ENCODE measurements at regions not wholly inside any gene's neighbourhood (a gene's known extent, or its start where the extent isn't known, plus 50 kb on each side); places are given as distances from the start of the nearest gene placed in this dataset.

GRCh38 chr9:108674766-108675530, 180.8 kb downstream of the ACTL7B start:
- DNase-seq: no peak

GRCh38 chr9:108673386-108673785, 182.4 kb downstream of the ACTL7B start:
- no peak for DNase-seq

- no peak for DNase-seq
These were observed 183.2 kb downstream of the ACTL7B start for GRCh38 chr9:108672475-108673190.

- no peak for DNase-seq
These were observed 184.0 kb downstream of the ACTL7B start for GRCh38 chr9:108671794-108672193.

- DNase-seq: no peak
These were observed 184.6 kb downstream of the ACTL7B start for GRCh38 chr9:108671176-108671575.

- DNase-seq: no peak
These were observed 186.8 kb downstream of the ACTL7B start for GRCh38 chr9:108668938-108669335.

- no peak for DNase-seq
These were observed 187.4 kb downstream of the ACTL7B start for GRCh38 chr9:108668191-108668937.

GRCh38 chr9:108666240-108666784, 189.5 kb downstream of the ACTL7B start:
- no peak for DNase-seq

GRCh38 chr9:108665521-108666239, 190.1 kb downstream of the ACTL7B start:
- no peak for DNase-seq

GRCh38 chr9:108664309-108665255, 191.2 kb downstream of the ACTL7B start:
- no peak for DNase-seq

GRCh38 chr9:108663422-108663821, 192.4 kb downstream of the ACTL7B start:
- no peak for DNase-seq

- no peak for DNase-seq
These were observed 192.8 kb downstream of the ACTL7B start for GRCh38 chr9:108662956-108663355.

- DNase-seq: no peak
These were observed 193.5 kb downstream of the ACTL7B start for GRCh38 chr9:108662091-108662875.

GRCh38 chr9:108656566-108656965, 199.2 kb downstream of the ACTL7B start:
- DNase-seq: no peak

- DNase-seq: no peak
These were observed 200.0 kb downstream of the ACTL7B start for GRCh38 chr9:108655818-108656217.

- DNase-seq: no peak
These were observed 201.2 kb downstream of the ACTL7B start for GRCh38 chr9:108654566-108654965.

GRCh38 chr9:108652851-108653250, 202.9 kb downstream of the ACTL7B start:
- DNase-seq: no peak

- DNase-seq: no peak
These were observed 205.0 kb downstream of the ACTL7B start for GRCh38 chr9:108650826-108651225.

GRCh38 chr9:108645520-108645919, 210.3 kb downstream of the ACTL7B start:
- peak; percentile 69 for DNase-seq

- no peak for DNase-seq
These were observed 211.9 kb downstream of the ACTL7B start for GRCh38 chr9:108643731-108644510.
